G401 (cell line): ENCODE measurements at regions not wholly inside any gene's neighbourhood (a gene's known extent, or its start where the extent isn't known, plus 50 kb on each side); places are given as distances from the start of the nearest gene placed in this dataset.

Experiments used
- DNase-seq: peaks from one replicate; pipeline ENCODE4 v3.0.0-alpha.2; 2015; ENCODE audit warnings: low spot score
- in situ Hi-C: cut with HindIII; loops from 2 replicates; pipeline ENCODE4 v1.10.0; 2016; ENCODE audit warnings: low sequenced_read_pairs, mixed read lengths

DNA sequence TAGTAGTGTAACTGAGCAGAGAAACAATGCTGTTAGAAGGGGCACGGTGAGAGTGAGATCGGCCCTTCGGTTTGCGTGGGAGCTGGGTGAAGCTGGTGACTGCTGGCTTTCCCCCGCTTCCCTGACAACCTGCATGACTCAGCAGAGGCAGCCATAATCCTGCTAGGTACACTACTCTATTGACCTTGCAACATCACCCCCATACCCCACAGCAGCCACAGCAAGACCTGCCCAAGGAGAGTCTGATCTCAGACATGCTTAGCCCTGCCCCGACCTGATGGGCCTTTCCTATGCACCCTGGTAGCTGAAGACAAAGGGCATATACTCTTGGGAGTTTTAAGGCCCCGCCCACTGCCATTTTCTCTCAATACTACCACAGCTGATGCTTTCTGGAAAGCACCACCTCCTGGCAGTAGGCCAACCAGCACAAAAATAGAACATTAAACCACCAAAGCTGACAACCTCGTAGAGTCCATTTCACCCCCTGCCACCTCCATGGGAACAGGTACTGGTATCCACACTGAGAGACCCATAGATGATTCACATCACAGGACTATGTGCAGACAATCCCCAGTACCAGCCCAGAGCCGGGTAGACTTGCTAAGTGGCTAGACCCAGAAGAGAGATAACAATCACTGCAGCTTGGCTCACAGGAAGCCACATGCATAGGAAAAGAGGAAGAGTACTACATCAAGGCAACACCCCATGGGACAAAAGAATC lies 75.9 kb upstream of the RGS6 start:
- no peak for DNase-seq
- in situ Hi-C loops, result no loop called here

DNA sequence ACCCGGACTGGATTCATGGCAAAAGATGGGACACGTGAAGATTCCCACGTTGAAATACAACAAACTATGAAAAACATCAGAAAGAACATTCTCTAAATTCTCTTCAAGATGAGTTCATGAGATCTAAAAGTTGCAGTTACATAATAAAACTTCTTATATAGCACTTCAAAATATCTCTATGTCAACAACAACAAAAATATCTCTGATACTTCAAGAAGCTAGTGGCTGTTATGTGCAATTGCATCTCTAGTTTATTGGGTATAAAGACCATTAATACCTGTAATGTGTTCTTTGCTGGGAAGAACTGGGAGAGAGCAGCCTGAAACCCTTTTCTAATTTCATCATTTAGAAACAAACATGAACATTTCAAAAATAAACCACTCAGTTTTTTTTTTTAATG lies 69.2 kb upstream of the RGS6 start:
- in situ Hi-C loops, result no loop called here

DNA sequence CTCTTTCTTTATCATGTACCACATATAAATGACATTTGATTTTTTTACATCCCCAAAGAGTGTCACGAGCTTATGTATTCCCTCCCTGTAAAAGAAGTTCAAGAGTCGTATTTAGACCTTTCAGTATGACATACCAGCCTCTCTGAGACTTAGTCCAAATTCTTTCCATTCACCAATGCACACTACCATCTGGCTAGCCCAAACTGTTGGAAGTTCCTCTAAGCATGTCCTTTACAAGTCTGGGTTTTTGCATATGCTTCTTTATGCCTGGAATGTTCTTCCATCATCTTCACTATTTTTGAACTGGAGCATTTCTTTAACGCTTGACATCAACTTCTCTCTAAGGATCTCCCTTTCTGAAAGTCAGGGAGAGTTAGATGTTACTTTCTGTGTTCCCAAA lies 68.5 kb upstream of the RGS6 start:
- in situ Hi-C loops, result no loop called here
- no peak for DNase-seq

More for the DNA sequence above, 69.2 kb upstream of the RGS6 start:
- DNase-seq, result no peak
